ENCODE measurements at regions not wholly inside any gene's neighbourhood (a gene's known extent, or its start where the extent isn't known, plus 50 kb on each side); places are given as distances from the start of the nearest gene placed in this dataset.

DNA sequence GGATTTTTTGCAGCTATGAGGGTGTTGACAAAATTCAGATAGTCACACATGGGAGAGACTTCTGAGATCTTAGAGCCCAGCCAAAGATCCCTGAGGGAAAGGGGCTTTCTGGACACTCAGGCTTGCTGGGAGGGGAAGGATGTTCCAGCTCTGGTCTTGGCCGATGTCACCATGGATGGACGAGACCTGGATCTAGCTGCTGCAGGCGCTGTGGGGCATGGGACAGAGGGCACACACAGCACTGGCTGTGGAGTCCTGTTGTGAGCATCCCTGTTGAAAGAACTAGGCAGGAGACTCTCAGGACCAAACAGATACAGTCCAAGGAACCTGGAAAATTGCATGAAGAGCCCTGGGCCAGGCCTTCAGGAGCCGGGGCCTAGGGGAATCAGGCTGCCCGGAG is 80.1 kb upstream of the SDK2 start:
- DNase-seq (ENCODE audit: low spot score): no peak

DNA sequence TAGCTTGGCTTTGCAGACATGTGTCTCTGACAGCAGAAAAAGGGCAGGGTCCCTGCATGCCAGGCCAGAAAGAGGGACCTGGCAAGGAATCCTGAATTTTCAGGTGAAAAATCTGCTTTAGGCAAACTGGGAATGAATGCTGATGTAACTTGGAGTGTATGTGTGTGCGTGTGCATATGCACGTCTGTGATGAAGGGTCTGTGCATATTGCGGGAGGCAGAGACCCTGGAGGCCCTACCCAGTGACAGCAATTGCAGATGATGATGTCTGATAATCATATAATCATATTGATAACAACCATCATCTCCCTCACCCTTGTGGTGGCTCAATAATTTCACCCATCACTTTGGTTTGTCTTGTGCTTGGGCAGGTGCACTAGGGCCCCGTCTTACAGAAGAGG is 80.7 kb upstream of the SDK2 start:
- DNase-seq (ENCODE audit: low spot score): no peak

GRCh38 chr17:73725794-73726515 is 81.7 kb upstream of the SDK2 start:
- no peak for DNase-seq (ENCODE audit: low spot score)

GRCh38 chr17:73727941-73728340 is 83.7 kb upstream of the SDK2 start:
- DNase-seq (ENCODE audit: low spot score): no peak

- DNase-seq (ENCODE audit: low spot score): no peak
These were observed 84.9 kb upstream of the SDK2 start for GRCh38 chr17:73729101-73729500.

GRCh38 chr17:73731733-73732132 is 87.5 kb upstream of the SDK2 start:
- no peak for DNase-seq (ENCODE audit: low spot score)

DNA sequence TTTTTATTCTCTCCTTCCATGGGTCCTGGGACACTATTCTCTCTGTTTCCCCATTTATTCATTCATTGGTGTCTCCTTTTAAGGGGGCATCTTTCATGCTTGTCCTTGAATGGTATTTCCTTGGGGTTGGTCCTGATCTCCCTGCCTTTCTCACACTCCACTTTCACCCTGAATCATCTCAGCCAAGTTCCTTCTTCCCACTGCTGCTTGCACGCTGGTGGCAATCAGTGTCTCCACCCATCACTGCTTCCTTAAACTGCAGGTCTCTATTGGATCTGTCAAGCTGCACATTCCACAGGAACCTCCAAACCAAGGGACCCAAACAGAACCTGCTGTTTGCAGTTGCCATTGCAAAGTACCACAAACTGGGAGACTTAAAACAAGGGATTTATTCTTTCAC is 89.3 kb upstream of the SDK2 start:
- no peak for DNase-seq (ENCODE audit: low spot score)

GRCh38 chr17:73735245-73735644 is 91.0 kb upstream of the SDK2 start:
- no peak for DNase-seq (ENCODE audit: low spot score)

DNA sequence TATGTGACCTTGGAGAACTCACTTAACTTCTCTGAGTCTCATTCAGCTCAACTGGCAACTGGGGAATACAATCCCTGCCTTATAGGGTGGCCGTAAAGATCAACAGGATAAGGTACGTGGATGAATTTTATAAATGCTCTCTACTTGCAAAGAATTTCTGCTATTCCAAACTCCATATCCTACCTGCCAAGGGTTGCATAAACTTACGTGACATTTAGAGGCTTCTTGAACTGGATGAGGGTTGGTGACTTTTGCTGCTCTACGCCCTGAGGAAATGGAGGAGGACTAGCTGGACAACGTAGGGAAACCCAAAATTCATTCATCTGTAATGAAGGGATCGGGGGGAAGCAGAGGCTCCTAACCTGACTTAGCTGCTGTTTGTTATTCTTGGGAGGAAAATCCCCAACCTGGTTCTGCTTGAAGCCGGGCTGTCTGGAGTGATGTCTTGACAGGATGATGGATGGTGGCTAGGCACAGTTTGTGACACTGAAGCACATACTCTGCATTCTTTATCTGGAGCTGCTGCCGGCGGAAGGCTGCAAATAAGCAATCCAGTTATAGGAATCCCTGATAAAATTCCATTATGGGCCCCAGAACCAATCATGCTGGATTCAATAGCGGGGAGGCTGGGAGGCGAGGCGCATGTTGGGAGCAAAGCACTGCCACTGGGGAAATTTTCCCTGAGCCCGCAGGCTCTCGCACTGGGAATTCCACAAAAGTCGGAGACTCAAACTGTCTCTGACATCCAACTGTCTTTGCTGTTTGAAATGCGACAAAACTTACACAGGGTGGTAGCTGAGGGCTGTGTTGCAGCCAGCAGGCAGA is 94.7 kb upstream of the SDK2 start:
- DNase-seq (ENCODE audit: low spot score): no peak

- no peak for DNase-seq (ENCODE audit: low spot score)
These were observed 96.1 kb upstream of the SDK2 start for GRCh38 chr17:73740370-73740769.

GRCh38 chr17:73742948-73743381 is 98.7 kb upstream of the SDK2 start:
- no peak for DNase-seq (ENCODE audit: low spot score)

DNA sequence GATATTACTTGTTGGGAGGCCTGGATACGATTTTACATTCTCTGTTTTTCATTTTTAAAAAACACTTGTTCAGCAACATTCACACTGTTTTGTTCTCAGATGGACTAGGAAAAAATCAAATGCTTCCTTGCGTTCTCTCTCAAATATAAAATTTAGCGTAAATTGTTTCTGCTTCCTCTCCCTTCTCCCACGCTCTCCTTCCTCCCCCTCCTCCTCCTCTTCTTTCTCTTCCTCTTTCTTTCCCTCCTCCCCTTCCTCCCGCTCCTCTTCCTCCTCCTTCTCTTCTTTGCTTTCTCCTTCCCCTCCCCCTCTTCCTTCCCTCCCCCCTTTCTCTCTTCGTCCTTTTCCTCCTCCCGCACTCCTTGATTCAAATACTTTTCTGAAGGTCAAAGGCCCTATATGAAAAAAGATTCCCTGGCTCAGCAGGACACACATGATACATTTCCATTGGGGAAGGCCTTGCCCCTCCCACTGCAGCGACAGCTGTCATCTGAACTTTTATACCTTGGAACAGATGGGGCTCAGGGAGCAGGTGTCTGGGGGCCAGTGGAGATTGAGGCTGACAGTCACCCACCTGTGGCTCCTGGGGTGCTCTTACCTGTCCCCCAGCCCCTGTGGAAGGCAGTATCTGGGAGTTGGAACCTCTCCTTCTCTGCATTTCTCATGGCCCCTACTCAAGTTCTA is 99.4 kb upstream of the SDK2 start:
- no peak for DNase-seq (ENCODE audit: low spot score)

GRCh38 chr17:73744411-73744810 is 100.2 kb upstream of the SDK2 start:
- no peak for DNase-seq (ENCODE audit: low spot score)

DNA sequence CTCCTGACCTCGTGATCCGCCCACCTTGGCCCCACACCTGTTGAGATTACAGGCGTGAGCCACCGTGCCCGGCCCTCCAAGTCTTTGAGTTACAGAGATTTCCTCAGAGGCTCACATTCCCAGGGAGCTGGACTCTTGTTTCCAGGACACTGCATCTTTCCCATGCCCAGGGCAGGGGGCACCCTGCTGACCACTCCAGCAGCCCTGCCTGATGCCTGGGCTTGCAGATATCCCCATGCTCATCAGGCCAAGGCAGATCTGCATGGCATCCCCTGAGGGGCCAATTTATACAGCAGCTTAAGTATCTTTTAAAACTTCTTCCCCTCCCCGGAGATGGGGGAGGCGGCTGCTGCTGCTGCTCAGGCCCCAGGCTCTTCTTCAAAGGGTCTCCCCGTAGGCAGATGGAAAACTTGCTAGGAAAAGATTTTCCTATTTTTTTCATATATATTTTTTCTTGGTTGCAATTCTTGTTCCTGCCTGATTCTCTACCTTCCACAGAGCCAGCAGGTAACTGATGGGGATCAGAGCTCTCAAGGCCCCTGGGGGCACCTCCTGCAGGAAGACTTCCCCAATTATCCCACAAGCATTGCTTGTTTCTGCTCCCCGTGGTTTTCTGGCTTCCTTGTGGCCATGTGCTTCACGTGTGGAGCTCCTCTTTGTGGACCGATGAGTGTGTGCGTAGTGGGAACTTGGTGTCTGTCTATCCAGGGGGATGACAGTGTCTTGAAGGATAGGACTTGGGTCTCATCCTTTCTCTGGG is 102.2 kb upstream of the SDK2 start:
- DNase-seq (ENCODE audit: low spot score): no peak

GRCh38 chr17:73747221-73748002 is 103.2 kb upstream of the SDK2 start:
- no peak for DNase-seq (ENCODE audit: low spot score)

- DNase-seq (ENCODE audit: low spot score): no peak
These were observed 104.3 kb upstream of the SDK2 start for GRCh38 chr17:73748508-73748907.

- no peak for DNase-seq (ENCODE audit: low spot score)
These were observed 105.1 kb upstream of the SDK2 start for GRCh38 chr17:73749337-73749823.

- DNase-seq (ENCODE audit: low spot score): no peak
These were observed 105.8 kb upstream of the SDK2 start for GRCh38 chr17:73749928-73750605.

DNA sequence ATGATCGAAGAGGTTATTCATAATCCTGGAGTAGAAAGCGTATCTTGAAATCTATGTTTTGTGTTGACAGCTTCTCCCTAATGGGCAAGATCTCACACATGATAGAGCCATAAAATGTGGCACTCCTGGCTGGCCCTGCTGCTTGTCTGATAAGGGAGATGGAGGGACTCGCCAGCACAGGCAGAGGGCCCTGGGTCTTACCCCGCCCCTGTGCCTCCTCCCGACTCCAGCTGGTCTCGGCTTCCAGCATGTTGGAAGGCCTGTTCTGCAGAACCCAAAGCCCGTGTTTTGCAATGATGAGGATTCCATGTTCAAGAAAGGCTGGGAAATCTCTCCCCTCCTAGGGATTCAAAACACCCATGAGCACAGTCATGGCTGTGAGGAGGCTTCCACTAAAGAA is 106.7 kb upstream of the SDK2 start:
- DNase-seq (ENCODE audit: low spot score): no peak

- no peak for DNase-seq (ENCODE audit: low spot score)
These were observed 109.7 kb upstream of the SDK2 start for GRCh38 chr17:73753751-73754496.
